AG09309 (cell line): ENCODE measurements at regions not wholly inside any gene's neighbourhood (a gene's known extent, or its start where the extent isn't known, plus 50 kb on each side); places are given as distances from the start of the nearest gene placed in this dataset.

ENCODE experiments used
- DNase-seq: peaks from one replicate; pipeline ENCODE4 v3.0.0-alpha.2; 2010; ENCODE audit warnings: low read depth
- H3K4me3 ChIP-seq: 2 replicates; pipeline ENCODE4 v1.5.1; 2011; ENCODE audit warnings: mild to moderate bottlenecking, low read depth, low read length, moderate library complexity; ENCODE audit not compliant: control insufficient read depth
- CTCF ChIP-seq: IDR thresholded peaks from 2 replicates; pipeline ENCODE4 v1.5.1; 2011; ENCODE audit warnings: mild to moderate bottlenecking, low read depth, low read length, inconsistent platforms; ENCODE audit not compliant: insufficient read depth, control insufficient read depth; ENCODE audit errors: missing control alignments

GRCh38 chrX:99654188-99654587, 755.9 kb downstream of the PCDH19 start:
- TF ChIP-seq CTCF, result no peak
- H3K4me3 ChIP-seq, result no peak overlapping the region
- no peak for DNase-seq

- TF ChIP-seq CTCF, result no peak
- no peak for DNase-seq
- no peak overlapping the region for H3K4me3 ChIP-seq
Measured at GRCh38 chrX:99653352-99653751, 756.7 kb downstream of the PCDH19 start.

- H3K4me3 ChIP-seq, result no peak overlapping the region
- no peak for TF ChIP-seq CTCF
- DNase-seq, result no peak
Measured at GRCh38 chrX:99613041-99613440, 797.0 kb downstream of the PCDH19 start.

GRCh38 chrX:99603091-99603814, 806.8 kb downstream of the PCDH19 start:
- H3K4me3 ChIP-seq, result no peak overlapping the region
- TF ChIP-seq CTCF, result no peak
- DNase-seq, result no peak

GRCh38 chrX:99602107-99602506, 808.0 kb downstream of the PCDH19 start:
- no peak for TF ChIP-seq CTCF
- no peak overlapping the region for H3K4me3 ChIP-seq
- no peak for DNase-seq

- no peak for DNase-seq
- TF ChIP-seq CTCF, result no peak
- H3K4me3 ChIP-seq, result no peak overlapping the region
Measured at GRCh38 chrX:99588936-99589335, 821.1 kb downstream of the PCDH19 start.

- no peak for DNase-seq
- no peak for TF ChIP-seq CTCF
Measured at GRCh38 chrX:99572711-99573110, 837.4 kb downstream of the PCDH19 start.

More at GRCh38 chrX:99572711-99573110, 837.4 kb downstream of the PCDH19 start:
- no peak overlapping the region for H3K4me3 ChIP-seq
